Fibroblast of skin of left quadriceps (primary cell): ENCODE measurements at regions not wholly inside any gene's neighbourhood (a gene's known extent, or its start where the extent isn't known, plus 50 kb on each side); places are given as distances from the start of the nearest gene placed in this dataset.

Experiments used
- DNase-seq, 2 experiments: peaks; one replicate each; pipeline ENCODE4 v3.0.0-alpha.2; 2013; ENCODE audit warnings: low read depth in 2 of 2

DNA sequence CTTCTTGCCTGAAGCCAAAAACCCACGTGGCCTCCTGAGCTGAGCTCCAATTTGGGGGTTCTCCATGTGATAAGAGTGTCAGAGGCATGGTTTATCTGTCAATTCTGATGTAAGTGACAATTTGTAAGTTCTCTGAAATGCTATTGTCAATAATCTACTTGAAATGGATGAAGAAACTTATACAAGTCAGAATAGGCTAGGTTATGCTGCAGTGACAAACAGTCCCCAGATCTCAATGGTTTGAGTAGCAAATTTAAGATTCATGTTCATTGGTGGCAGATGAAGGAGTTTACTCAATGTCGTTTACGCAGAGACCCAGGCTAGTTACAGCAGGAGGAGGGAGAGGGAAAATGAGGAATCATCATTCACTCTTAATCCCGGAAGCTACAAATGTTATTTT lies 352.4 kb downstream of the KIF16B start:
- no peak for DNase-seq

DNA sequence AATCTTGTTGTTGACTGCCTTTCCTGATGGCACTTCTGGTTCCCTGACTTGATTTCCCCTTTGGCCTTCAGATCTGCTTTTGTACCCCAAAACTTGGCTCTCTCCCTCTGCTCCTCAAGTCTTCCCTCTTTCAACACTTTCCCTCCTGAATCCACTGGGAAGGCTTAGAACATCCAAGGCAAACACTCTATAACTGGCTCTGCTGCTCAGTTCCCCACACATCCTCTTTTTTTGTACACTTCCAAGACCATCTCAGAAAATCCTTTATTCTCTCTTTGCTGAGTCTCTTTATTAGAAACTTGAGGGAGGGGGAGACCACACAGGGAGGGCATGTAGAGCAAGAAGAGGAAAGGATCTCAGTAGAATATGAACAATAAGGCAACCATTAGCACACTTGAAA lies 354.1 kb downstream of the KIF16B start:
- DNase-seq: no peak

DNA sequence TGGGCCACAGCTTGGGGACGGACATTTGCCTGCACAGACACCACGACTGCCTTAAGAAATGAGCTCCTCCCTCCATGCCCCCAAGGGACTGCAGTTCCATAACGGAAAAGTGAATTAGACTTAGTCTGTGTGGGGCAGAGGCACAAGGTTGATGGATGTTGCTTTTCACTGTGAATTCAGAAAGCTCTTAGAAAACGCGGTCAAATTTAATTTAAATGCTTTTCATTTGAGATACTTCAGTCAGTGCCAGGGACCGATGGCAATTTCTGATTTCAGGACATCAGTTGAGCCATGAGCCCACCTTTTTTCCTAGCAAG lies 356.4 kb downstream of the KIF16B start:
- DNase-seq: no peak

DNA sequence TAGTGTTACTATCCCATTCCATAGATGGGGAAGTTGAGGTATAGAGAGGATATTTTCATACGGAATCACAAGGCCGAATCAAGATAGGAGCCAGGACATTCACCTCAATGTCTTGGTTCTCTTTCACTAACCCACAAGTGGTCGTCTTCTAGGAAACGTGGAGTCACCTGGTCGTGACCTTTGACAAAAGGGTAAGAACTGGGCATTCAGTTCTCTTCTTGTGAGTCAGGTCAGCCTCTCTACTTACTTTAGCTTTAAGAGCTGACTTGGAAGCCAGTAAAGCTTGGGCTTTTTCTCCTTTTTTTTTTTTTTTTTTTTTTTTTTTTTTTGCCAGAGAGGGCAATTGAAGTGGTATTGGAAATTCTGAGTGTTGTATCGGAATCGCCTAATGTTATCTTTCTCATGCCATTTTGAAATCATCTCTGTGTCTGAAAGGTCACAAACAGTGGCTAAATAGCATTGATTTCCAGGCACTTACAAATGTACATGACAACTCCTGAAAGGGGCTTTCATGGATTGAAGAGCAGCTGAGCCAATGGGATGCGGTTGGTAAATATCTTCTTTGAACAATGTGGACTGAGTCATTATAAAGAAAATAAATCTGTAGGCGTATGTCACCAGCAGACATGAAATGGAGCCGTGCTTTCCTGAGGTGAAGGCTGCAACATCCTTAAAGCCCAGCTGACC lies 356.9 kb downstream of the KIF16B start:
- DNase-seq: no peak

DNA sequence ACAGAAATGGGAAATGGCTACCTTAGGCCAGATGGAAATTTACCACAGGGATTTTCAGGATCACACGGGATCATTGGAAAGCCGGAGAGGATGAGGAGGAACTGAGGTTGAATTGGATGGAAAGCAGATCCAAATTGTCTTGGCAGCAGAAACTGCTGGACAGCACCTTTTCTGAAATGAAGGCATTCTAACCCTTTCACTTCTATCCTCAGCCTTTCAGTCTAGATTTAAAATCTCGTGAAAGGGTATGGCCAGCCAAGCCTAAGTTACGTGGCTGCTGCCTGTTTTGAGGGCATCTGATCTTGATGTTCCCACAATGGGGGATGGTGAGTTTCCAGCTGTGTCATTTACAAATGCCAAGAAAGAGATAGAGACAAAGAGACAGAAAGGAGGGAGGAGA lies 358.2 kb downstream of the KIF16B start:
- no peak for DNase-seq

DNA sequence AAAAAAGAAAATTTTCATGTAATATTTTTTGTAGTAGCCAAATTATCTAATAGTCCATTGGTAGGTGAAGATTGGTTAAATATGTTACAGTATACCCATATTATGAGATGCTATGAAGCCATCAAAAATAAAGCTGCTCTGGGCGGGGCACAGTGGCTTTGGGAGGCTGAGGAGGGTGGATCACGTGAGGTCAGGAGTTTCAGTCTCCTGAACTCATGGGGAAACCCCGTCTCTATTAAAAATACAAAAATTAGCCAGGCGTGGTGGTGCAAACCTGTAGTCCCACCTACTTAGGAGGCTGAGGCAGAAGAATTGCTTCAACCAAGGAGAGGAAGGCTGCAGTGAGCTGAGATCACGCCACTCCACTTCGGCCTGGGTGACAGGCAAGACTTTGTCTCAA lies 360.5 kb downstream of the KIF16B start:
- DNase-seq: no peak

DNA sequence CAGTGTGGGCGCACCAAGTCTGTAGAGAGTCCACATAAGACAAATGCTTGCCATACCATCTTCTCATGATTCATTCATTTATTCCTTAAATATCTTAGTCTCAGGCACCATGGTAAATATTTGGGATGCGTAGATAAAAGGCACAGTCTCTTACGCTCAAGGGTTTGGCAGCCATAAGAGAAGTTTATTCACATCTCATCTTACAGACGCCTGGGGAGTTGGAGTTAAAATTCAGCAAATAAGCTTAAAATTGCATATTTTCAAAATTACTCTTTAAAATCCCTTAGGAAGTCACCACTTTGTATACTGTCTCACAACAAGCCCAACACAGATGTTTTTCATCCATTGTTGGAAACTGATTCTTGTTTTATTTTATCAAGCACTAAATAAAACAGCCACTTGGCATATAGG lies 363.3 kb downstream of the KIF16B start:
- DNase-seq: peak in 1 of 2 experiments; percentile 4

DNA sequence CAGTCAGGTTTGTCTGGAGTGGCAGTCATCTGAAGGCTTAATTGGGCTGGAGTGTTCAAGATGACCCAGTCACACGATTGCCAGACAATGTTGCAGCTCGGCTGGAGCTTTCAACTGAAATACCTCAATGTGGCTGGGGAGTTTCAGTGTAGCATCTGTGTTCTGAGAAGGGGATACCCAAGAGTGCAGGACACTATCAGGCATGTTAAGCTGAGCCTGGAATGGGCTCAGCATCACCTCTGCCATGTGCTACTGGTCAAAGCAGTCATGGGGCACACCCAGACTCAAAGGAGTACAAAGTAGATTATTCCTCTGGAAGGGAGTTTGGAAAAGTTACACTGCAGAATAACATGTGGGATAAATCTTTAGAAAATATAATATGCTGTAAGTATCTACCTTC lies 363.9 kb downstream of the KIF16B start:
- DNase-seq: no peak

DNA sequence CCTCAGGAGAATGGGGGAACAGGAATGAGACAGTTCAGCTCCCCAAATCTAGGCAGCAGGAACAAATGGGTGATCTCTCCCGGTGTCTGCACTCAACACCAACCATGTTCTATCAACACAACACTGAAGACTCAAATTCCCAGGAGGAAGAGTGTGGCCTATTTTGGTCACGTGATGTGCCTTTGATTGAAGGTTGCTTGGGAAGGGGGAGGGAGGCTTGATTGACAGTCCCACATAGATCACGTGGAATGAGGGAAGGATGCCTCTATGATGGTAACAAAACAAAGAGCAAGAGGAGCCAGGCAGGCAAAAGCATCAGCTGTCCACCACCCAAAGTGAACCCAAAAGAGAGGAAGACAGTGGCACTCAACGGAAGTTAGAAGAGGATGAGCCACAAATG lies 364.8 kb downstream of the KIF16B start:
- DNase-seq: no peak

DNA sequence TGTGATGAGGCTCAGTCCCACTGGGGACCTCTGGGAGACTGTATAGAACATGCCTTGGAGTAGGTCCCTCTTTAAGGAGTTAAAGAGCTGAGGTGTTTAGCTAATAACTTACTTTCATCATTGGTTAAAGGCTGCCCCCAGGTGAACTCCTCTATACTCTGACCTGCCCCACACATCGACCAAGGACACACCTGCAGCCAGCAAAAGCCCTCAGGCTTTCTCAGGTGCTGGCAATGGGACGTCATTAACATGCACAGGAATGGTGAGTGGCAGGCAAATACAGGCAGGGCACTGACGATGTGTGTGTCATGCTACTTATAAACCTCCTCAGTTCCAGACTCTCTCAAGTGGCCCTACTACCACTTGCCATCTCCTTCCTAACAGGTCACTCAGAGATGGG lies 366.4 kb downstream of the KIF16B start:
- DNase-seq: no peak

DNA sequence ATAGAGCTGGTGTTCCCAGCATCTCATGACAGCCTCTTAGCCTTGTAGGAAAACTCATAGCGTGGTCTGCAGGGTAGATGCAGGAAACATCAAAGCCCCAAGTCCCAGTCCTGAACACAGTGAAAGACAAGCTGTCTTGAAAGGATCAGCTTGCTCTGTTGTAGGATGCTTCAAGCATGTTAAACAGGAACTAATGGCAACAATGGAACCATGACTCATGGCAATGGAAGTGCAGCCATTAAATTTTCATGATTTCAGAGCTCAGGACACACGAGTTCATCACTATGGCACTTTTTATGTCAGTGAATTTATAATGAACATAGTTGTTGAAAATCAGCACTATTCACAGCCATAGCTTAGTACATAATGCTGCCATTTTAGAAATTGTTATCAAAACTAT lies 367.7 kb downstream of the KIF16B start:
- DNase-seq: no peak

DNA sequence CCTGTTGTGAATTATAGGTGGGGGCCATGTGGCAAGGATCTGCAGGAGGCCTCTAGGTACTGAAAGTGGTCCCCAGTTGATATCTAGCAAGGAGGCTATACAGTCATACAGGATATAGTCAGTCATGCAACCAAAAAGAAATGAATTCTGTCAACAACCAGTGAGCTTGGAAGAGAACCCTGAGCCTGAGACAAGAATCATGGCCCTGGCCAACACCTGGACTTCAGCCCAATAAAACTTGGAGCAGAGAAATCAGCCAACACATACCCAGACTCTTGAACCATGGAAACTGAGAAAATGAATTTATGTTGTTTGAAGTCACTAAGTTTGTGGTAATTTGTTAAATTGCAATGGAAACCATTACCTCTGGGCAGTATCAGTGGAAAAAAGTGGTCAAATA lies 370.2 kb downstream of the KIF16B start:
- DNase-seq: no peak

DNA sequence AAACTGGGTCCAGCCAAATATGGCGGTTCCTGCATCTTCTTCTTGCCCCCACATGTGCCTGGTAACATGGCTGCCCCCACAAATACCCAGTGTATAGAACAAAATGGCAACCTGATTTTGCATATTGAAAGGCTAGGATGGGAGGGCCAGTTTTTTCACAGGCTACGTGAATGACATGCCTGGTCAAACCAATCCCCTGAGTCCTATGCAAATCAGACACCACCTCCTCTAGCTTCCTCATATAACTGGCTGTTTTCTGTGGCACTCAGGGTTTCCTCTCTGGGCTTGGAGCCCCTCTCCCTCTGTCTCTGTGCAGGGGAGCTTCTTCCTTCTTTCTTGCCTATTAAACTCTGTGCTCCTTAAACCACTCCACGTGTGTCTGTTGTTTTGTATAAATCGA lies 372.1 kb downstream of the KIF16B start:
- DNase-seq: no peak

DNA sequence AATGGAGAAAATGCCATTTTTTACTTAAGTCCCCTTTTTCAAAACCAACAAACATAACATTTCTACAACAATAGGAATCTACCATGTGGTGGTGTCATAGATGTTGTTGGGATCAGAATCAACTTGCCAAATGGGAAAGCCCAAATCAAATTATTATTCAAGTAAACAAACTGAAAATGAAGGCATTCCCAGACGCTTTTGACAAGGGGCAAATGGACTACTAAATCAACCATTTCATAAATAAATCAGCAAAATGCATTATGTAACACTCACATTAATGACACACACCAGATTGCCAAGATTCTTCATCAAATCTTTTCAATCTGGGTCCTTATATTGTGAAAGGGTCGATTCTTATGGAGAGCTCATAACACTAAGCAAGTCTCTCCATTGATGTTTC lies 375.6 kb downstream of the KIF16B start:
- DNase-seq: no peak

DNA sequence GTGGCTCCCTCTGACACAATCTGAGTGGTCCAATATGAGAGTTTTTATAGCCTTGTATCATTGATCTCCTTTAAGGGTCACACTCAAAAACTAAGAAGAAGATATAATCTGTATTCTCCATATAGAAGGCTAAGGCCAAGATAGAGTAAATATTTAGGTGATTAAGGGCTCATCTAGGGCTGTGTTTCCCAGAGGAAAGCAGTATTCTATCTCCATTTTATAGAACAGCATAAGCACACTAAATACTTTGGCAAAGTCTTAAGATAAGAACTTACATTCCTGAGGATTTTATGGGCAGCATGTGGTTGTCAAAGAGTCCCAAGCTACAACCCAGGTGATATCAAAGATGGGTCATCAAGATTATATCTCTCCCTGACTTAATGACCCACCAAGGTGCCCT lies 377.6 kb downstream of the KIF16B start:
- DNase-seq: no peak

DNA sequence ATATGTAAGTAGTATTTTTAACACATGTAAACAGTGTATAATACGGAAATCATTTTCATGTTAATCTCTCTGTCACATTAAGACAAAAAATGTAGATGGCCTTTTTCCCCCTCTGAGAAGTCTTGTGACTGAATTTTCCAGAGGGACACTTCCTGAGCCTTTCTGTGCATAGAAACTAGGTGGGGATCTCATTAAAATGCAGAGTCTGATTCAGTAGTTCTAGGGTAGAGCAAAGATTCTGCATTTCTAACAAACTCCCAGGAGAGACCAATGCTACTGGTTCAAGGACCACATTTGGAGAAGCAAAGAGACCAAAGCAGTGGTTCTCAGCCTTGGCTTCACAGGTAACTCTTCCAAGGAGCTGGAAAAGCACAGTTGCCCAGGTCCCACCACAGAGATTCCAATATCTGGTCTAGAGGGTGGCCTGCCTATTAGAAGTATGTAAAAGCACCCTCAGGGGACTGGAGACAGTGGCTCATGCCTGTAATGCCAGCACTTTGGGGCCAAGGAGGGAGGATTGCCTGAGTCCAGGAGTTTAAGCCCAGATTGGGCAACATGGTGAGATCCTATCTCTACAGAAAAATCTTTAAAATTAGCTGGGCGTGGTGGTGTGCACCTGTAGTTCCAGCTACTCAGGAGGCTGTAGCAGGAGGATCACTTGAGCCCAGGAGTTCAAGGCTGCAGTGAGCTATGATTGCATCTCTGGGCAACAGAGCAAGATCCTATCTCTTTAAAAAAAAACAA lies 378.5 kb downstream of the KIF16B start:
- no peak for DNase-seq

DNA sequence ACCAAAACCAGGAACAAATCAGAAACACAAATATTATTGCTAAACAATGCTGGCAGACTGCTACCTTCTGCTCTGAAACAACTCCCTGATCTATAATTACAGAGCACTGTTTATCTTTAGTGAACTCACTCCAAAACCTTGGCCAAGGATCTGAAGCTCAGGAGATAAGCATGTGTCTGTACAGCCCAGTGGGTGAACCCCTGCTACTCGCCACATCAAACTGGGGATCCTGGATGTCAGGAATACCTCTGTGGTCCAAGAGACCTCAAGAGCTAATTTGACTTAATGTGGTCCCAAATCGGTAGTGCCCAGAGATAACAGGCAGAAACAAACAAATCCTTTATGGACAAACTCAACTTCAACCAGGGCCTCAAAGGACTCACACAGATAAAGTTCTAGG lies 381.8 kb downstream of the KIF16B start:
- no peak for DNase-seq

DNA sequence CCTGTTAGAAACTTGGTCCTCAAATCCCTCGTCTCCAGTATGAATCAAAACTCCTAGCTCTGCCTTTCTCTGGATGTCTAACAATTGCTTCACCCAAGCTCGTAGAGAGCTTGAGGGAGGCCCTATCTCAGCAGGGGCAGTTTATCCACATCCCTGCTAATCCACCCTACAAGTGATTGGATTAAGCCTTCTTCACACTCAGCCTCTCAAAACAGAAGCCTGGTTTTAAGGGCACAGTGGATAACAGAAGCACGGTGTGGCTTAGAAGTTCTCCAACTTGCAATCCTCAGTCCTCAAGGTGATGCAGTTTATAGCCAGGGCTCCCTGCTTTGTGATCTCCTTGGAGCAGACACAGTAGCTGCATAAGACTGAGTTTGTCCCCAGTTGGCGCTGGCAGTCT lies 383.9 kb downstream of the KIF16B start:
- no peak for DNase-seq

DNA sequence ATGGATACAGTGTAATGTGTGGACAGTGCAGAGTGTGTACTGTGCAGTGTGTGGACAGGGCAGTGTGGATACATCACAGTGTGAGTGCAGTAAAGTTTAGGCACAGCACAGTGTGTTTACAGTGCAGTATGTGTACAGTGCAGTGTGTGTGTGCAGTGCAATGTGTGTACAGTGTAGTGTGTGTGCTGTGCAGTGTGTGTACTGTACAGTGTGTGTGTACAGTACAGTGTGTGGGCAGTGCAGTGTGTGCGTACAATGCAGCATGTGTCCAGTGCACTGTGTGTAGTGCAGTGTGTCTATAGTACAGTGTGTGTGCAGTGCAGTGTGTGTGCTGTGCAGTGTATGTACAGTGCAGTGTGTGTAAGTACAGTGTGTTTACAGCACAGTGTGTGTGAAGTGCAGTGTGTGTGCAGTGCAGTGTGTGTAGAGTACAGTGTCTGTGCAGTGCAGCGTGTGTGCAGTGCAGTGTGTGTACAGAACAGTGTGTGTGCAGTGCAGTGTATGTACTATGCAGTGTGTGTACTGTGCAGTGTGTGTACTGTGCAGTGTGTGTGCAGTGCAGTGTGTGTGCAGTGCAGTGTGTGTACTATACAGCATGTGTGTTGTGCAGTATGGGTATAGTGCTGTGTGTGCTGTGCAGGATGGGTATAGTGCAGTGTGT lies 385.2 kb downstream of the KIF16B start:
- DNase-seq: no peak

DNA sequence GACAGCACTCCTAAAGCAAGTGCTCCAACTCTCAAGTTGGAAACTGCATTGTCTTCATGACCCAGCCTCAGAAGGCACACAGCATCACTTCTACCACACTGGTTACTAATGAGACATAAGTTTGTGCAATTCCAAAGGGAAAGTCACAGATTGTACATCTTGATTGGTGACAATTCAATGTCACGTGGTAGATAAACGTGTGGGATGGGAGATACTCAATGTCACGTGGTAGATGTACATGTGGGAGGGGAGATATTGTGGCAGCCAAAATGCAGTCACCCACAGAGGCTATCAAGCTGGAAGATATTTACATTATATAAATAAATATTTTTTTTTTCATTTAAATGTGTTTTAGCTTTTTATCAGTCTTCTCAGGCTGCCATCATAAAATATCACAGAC lies 393.3 kb downstream of the KIF16B start:
- no peak for DNase-seq

DNA sequence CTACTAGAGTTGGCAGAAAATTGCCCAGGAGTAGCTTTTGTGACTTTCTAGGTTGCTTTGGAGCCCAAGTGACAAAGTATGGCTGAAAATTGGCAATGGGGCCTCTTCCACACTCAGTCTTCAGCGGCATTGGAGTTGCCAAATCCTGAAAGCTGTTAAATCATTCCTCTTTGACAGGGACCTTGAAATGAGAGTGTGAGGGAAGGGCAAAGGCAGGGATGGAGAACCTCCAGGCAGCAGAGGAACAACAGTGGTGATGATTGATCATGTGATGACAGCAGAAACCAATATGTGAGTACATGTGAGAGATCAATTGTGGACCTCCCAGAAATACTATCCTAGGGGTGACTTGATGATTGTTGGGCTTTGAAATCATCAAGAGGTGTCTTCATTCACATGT lies 393.9 kb downstream of the KIF16B start:
- DNase-seq: no peak

DNA sequence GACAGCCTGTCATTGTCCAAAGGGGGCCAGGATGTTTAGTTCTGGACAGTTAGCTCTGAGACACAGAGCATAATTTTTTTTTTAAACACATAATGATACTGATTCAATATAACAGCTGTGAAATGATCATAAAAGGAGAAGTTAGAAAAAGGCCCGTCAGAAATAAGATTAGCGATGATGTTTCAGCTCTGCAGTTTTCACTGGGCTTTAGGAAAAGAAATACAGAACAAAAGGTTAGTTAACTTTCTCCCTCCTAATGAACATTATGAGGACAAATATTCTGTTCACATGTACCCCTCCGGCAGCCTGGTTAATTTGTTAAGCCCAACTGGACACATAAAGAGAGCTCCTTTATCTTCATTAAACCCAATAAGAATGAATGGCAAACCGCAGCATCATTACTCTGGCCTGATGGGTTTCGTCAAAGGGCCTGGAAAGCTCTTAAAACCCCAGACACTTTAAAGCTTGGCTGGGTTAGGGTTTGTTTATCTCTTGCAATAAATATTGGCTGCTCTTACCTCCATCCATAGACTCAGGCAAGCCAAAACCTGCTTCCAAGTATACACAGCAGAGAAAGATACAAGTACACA lies 394.6 kb downstream of the KIF16B start:
- no peak for DNase-seq
